ENCODE measurements at regions not wholly inside any gene's neighbourhood (a gene's known extent, or its start where the extent isn't known, plus 50 kb on each side); places are given as distances from the start of the nearest gene placed in this dataset.
"Not testable (repeated sequence)": the region's sequence is repeated elsewhere in the genome, so short reads cannot be mapped to it uniquely, and the experiment has no call there.

GRCh38 chr14:101634850-101635748 lies 73.8 kb downstream of the DIO3 start:
- no peak for DNase-seq

GRCh38 chr14:101635749-101636560 lies 74.7 kb downstream of the DIO3 start:
- DNase-seq, result peak in 1 of 5 experiments; percentile 48

- no peak for DNase-seq
Observed at GRCh38 chr14:101639241-101639833, 78.0 kb downstream of the DIO3 start.

- DNase-seq, result no peak
Observed at GRCh38 chr14:101643651-101644050, 82.4 kb downstream of the DIO3 start.

GRCh38 chr14:101654051-101654450 lies 92.8 kb downstream of the DIO3 start:
- DNase-seq, result no peak

- peak in 1 of 5 experiments; percentile 19 for DNase-seq
Observed at GRCh38 chr14:101657372-101657771, 96.1 kb downstream of the DIO3 start.

GRCh38 chr14:101665478-101666078 lies 95.9 kb upstream of the PPP2R5C start:
- DNase-seq, result peak in 1 of 5 experiments; percentile 38

GRCh38 chr14:101666264-101666663 lies 95.2 kb upstream of the PPP2R5C start:
- no peak for DNase-seq

- no peak for DNase-seq
Observed at GRCh38 chr14:101669629-101670028, 91.9 kb upstream of the PPP2R5C start.

- DNase-seq, result no peak
Observed at GRCh38 chr14:101673873-101674272, 87.6 kb upstream of the PPP2R5C start.

- DNase-seq, result not testable (repeated sequence)
Observed at GRCh38 chr14:101675835-101676234, 85.7 kb upstream of the PPP2R5C start.

- DNase-seq, result not testable (repeated sequence)
Observed at GRCh38 chr14:101677912-101678327, 83.6 kb upstream of the PPP2R5C start.

GRCh38 chr14:101681795-101682194 lies 79.7 kb upstream of the PPP2R5C start:
- DNase-seq, result no peak

- peak in 1 of 5 experiments; percentile 3 for DNase-seq
Observed at GRCh38 chr14:101683365-101683764, 78.1 kb upstream of the PPP2R5C start.

- DNase-seq, result no peak
Observed at GRCh38 chr14:101687756-101688546, 73.6 kb upstream of the PPP2R5C start.

GRCh38 chr14:101689039-101689501 lies 72.4 kb upstream of the PPP2R5C start:
- no peak for DNase-seq

GRCh38 chr14:101689966-101690365 lies 71.5 kb upstream of the PPP2R5C start:
- not testable (repeated sequence) for DNase-seq

GRCh38 chr14:101695659-101696058 lies 65.8 kb upstream of the PPP2R5C start:
- no peak for DNase-seq

- DNase-seq, result no peak
Observed at GRCh38 chr14:101704140-101704539, 57.4 kb upstream of the PPP2R5C start.

GRCh38 chr14:101705733-101706508 lies 55.6 kb upstream of the PPP2R5C start:
- peak; percentile 38 to 86 (median 57) for DNase-seq
